ENCODE measurements at regions not wholly inside any gene's neighbourhood (a gene's known extent, or its start where the extent isn't known, plus 50 kb on each side); places are given as distances from the start of the nearest gene placed in this dataset.

DNA sequence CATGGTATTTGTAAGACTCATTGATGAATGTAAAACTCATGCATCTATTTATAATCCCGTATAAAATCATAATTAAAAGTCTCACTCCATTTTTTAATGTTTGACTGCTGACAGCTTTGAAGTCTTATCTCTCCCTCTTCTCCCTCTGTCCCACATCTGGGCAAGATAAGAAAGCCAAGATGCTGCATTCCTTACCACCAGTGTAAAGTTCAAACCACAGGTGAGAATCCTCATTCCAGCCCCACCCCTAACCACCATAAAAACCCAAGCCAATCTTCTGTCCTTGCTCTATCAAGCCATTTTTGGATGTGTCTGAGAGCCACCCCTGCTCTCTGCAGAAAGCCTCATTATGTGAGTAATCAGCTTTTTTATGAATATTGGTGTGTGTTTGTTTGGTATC, 59.3 kb upstream of the MAGED1 start:
- no peak for DNase-seq (ENCODE audit: extremely low read depth, low read depth)
- TF ChIP-seq CTCF (IDR thresholded peaks at IDR 0.05; ENCODE audit: low read depth, low read length): no peak

- no peak for DNase-seq (ENCODE audit: extremely low read depth, low read depth)
- TF ChIP-seq CTCF (IDR thresholded peaks at IDR 0.05; ENCODE audit: low read depth, low read length): no peak
These were observed 56.6 kb upstream of the MAGED1 start for GRCh38 chrX:51836823-51837222.

DNA sequence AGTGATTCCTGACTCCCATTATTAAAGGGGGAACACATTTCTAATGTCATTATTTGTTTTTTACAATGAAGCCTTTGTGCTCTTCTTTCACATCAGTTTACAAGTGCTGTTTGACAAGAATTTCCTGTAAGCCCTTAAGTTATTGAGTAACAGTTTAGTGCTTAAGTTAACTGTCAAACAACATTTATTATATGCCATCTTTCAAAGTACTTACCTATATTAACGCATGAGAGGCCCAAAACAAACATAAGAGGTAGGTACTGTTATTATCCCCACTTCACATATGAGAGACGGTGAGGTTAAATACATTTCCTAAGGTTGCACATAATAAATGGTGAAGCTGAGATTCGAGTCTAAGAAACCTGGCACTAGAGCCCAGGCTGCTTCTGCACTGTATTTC, 56.0 kb upstream of the MAGED1 start:
- no peak for DNase-seq (ENCODE audit: extremely low read depth, low read depth)
- TF ChIP-seq CTCF (IDR thresholded peaks at IDR 0.05; ENCODE audit: low read depth, low read length): no peak

DNA sequence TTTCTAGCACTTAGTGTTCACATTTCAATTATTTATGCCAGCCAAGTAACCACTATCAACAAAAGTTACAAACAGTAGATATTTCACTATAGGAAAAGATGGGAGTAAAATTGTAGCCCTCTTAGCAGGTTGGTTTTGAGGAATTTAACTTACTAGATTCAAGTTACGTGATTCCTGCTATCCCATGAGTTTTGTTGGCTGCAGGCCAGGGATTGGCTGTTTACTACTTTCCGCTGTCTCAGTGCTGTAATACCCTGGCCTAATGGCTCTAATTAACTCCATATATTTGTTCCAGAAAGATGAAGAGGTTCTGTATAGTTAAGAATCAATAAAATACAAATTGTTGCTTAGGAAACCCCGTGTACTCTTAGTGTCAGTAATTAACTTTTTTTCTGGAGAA, 55.5 kb upstream of the MAGED1 start:
- DNase-seq (ENCODE audit: extremely low read depth, low read depth): peak; percentile 20
- no peak for TF ChIP-seq CTCF (IDR thresholded peaks at IDR 0.05; ENCODE audit: low read depth, low read length)

Measured in AG09319 (cell line).